Astrocyte of the spinal cord (primary cell): ENCODE measurements at regions not wholly inside any gene's neighbourhood (a gene's known extent, or its start where the extent isn't known, plus 50 kb on each side); places are given as distances from the start of the nearest gene placed in this dataset.

Source experiments
- DNase-seq: peaks from one replicate; pipeline ENCODE4 v3.0.0; 2011; ENCODE audit warnings: low read depth, low spot score
- H3K4me3 ChIP-seq: 2 replicates; pipeline ENCODE4 v1.5.1; 2011; ENCODE audit warnings: low read depth, mild to moderate bottlenecking, low read length, moderate library complexity
- in situ Hi-C: cut with HindIII; loops from 2 replicates; pipeline ENCODE4 v1.10.0; 2017; ENCODE audit warnings: low sequenced_read_pairs
- TF ChIP-seq, protein P1 (sequence below): IDR thresholded peaks from 2 replicates; pipeline ENCODE4 v1.5.1; 2012; ENCODE audit warnings: low read depth, mild to moderate bottlenecking, low read length, inconsistent platforms

- no peak overlapping the region for H3K4me3 ChIP-seq
- DNase-seq: peak; percentile 65
- TF ChIP-seq, protein P1, sequence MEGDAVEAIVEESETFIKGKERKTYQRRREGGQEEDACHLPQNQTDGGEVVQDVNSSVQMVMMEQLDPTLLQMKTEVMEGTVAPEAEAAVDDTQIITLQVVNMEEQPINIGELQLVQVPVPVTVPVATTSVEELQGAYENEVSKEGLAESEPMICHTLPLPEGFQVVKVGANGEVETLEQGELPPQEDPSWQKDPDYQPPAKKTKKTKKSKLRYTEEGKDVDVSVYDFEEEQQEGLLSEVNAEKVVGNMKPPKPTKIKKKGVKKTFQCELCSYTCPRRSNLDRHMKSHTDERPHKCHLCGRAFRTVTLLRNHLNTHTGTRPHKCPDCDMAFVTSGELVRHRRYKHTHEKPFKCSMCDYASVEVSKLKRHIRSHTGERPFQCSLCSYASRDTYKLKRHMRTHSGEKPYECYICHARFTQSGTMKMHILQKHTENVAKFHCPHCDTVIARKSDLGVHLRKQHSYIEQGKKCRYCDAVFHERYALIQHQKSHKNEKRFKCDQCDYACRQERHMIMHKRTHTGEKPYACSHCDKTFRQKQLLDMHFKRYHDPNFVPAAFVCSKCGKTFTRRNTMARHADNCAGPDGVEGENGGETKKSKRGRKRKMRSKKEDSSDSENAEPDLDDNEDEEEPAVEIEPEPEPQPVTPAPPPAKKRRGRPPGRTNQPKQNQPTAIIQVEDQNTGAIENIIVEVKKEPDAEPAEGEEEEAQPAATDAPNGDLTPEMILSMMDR: no peak
- in situ Hi-C loops: no loop called here
These were observed 564.0 kb downstream of the PSAT1 start for GRCh38 chr9:78860801-78861475.

- in situ Hi-C loops: no loop called here
- DNase-seq: no peak
- no peak overlapping the region for H3K4me3 ChIP-seq
- TF ChIP-seq, protein P1: no peak
These were observed 566.6 kb downstream of the PSAT1 start for GRCh38 chr9:78863531-78863930.

DNA sequence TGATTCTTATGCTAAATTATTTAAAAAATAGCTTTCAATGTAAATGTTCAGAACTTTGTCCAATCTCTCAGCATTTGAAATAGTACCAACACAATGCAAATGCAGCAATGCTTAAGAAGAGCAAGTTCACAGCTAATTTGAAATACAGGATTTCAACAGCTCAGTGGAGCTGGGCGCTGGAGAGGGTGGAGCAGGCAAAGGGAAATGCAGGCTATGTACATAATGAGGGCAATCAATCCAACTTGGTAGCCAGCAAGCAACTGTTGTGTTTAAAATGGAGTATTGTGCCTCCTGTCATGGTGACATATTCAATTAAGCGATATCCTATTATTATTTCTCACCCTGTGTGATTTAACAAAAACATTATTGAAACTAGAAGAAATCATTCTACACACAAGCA, 568.8 kb downstream of the PSAT1 start:
- no peak for DNase-seq
- no peak overlapping the region for H3K4me3 ChIP-seq
- TF ChIP-seq, protein P1: no peak
- in situ Hi-C loops: no loop called here

- in situ Hi-C loops: no loop called here
- H3K4me3 ChIP-seq: no peak overlapping the region
- TF ChIP-seq, protein P1: no peak
- peak; percentile 89 for DNase-seq
These were observed 569.5 kb downstream of the PSAT1 start for GRCh38 chr9:78866207-78867132.

DNA sequence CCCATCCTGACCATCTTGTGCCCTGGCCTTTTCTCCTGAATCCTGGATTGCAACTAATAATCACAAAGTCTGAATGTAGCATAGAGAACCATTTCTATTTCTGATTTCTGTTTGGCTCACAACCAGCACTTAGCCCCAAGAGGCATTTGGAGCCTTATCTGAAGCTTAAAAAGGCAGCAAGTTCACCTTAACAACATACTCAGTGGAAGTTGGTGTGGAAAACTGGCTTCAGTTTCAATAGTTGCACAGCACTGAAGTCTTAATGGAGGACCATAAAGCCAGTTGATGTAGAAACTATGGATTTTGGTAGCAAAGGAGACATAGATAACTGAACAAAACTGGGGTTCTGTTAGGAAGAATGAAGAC, 574.1 kb downstream of the PSAT1 start:
- in situ Hi-C loops: no loop called here
- H3K4me3 ChIP-seq: no peak overlapping the region
- DNase-seq: peak; percentile 15
- TF ChIP-seq, protein P1: no peak

GRCh38 chr9:78871452-78872331, 574.8 kb downstream of the PSAT1 start:
- TF ChIP-seq, protein P1: no peak
- in situ Hi-C loops: no loop called here
- H3K4me3 ChIP-seq: no peak overlapping the region
- peak; percentile 88 for DNase-seq
